ENCODE measurements at regions not wholly inside any gene's neighbourhood (a gene's known extent, or its start where the extent isn't known, plus 50 kb on each side); places are given as distances from the start of the nearest gene placed in this dataset.

- in situ Hi-C loops (cut with MboI; ENCODE audit: low pct_unique_long_range_greater_than_20kb, low sequenced_read_pairs, unreplicated experiment), result no loop called here
- no peak for TF ChIP-seq CTCF (IDR thresholded peaks at IDR 0.05; ENCODE audit: extremely low read depth, insufficient read depth, missing control alignments)
- DNase-seq (ENCODE audit: low spot score), result no peak
Observed at GRCh38 chr18:40863801-40864200, 1091.2 kb upstream of the PIK3C3 start.

- TF ChIP-seq CTCF (IDR thresholded peaks at IDR 0.05; ENCODE audit: extremely low read depth, insufficient read depth, missing control alignments), result no peak
- in situ Hi-C loops (cut with MboI; ENCODE audit: low pct_unique_long_range_greater_than_20kb, low sequenced_read_pairs, unreplicated experiment), result no loop called here
- no peak for DNase-seq (ENCODE audit: low spot score)
Observed at GRCh38 chr18:40860189-40860588, 1094.8 kb upstream of the PIK3C3 start.

GRCh38 chr18:40855661-40856060 lies 1099.4 kb upstream of the PIK3C3 start:
- in situ Hi-C loops (cut with MboI; ENCODE audit: low pct_unique_long_range_greater_than_20kb, low sequenced_read_pairs, unreplicated experiment), result no loop called here
- no peak for TF ChIP-seq CTCF (IDR thresholded peaks at IDR 0.05; ENCODE audit: extremely low read depth, insufficient read depth, missing control alignments)
- no peak for DNase-seq (ENCODE audit: low spot score)

- in situ Hi-C loops (cut with MboI; ENCODE audit: low pct_unique_long_range_greater_than_20kb, low sequenced_read_pairs, unreplicated experiment), result no loop called here
- no peak for DNase-seq (ENCODE audit: low spot score)
- no peak for TF ChIP-seq CTCF (IDR thresholded peaks at IDR 0.05; ENCODE audit: extremely low read depth, insufficient read depth, missing control alignments)
Observed at GRCh38 chr18:40852406-40852805, 1102.6 kb upstream of the PIK3C3 start.

- in situ Hi-C loops (cut with MboI; ENCODE audit: low pct_unique_long_range_greater_than_20kb, low sequenced_read_pairs, unreplicated experiment), result no loop called here
- no peak for TF ChIP-seq CTCF (IDR thresholded peaks at IDR 0.05; ENCODE audit: extremely low read depth, insufficient read depth, missing control alignments)
- DNase-seq (ENCODE audit: low spot score), result no peak
Observed at GRCh38 chr18:40851014-40851429, 1104.0 kb upstream of the PIK3C3 start.

GRCh38 chr18:40849886-40850285 lies 1105.1 kb upstream of the PIK3C3 start:
- TF ChIP-seq CTCF (IDR thresholded peaks at IDR 0.05; ENCODE audit: extremely low read depth, insufficient read depth, missing control alignments), result no peak
- no peak for DNase-seq (ENCODE audit: low spot score)
- in situ Hi-C loops (cut with MboI; ENCODE audit: low pct_unique_long_range_greater_than_20kb, low sequenced_read_pairs, unreplicated experiment), result no loop called here

- TF ChIP-seq CTCF (IDR thresholded peaks at IDR 0.05; ENCODE audit: extremely low read depth, insufficient read depth, missing control alignments), result no peak
- in situ Hi-C loops (cut with MboI; ENCODE audit: low pct_unique_long_range_greater_than_20kb, low sequenced_read_pairs, unreplicated experiment), result no loop called here
- DNase-seq (ENCODE audit: low spot score), result no peak
Observed at GRCh38 chr18:40841467-40841866, 1113.6 kb upstream of the PIK3C3 start.
